ENCODE measurements at regions not wholly inside any gene's neighbourhood (a gene's known extent, or its start where the extent isn't known, plus 50 kb on each side); places are given as distances from the start of the nearest gene placed in this dataset.

GRCh38 chr11:32039149-32039548, 51.7 kb upstream of the RCN1 start:
- CTCF ChIA-PET, result no interaction called here
- Mint-ChIP-seq H3K27ac (no peak overlapping the region), H3K4me1 (ENCODE audit: low read depth) (no peaks in the 10 kb centered on the region), H3K36me3 (ENCODE audit: low read depth) (no peaks in the 10 kb centered on the region), H3K4me3 (no peak overlapping the region), H3K27me3 (ENCODE audit: low read depth) (peaks cover 17% of the 10 kb centered on the region), H3K9me3 (no peaks in the 10 kb centered on the region)
- no peak for DNase-seq
- intact Hi-C loops (cut with micrococcal nuclease), result no loop called here

GRCh38 chr11:32034680-32035079, 56.2 kb upstream of the RCN1 start:
- no peaks in the 10 kb centered on the region for H3K36me3 Mint-ChIP-seq (ENCODE audit: low read depth)
- H3K27ac Mint-ChIP-seq, result no peak overlapping the region
- CTCF ChIA-PET, result no interaction called here
- H3K4me1 Mint-ChIP-seq (ENCODE audit: low read depth), result no peaks in the 10 kb centered on the region
- H3K9me3 Mint-ChIP-seq, result no peaks in the 10 kb centered on the region
- H3K27me3 Mint-ChIP-seq (ENCODE audit: low read depth), result peaks cover 17% of the 10 kb centered on the region
- H3K4me3 Mint-ChIP-seq, result no peak overlapping the region
- DNase-seq, result no peak
- intact Hi-C loops (cut with micrococcal nuclease), result no loop called here

GRCh38 chr11:32034149-32034548, 56.7 kb upstream of the RCN1 start:
- CTCF ChIA-PET, result interaction anchor here (1.8 kb wide), 1 partner anchor 19 kb away, joined by 5 read pairs; no protein-coding TSS in a partner anchor
- H3K27ac Mint-ChIP-seq, result no peak overlapping the region
- no peaks in the 10 kb centered on the region for H3K4me1 Mint-ChIP-seq (ENCODE audit: low read depth)
- H3K27me3 Mint-ChIP-seq (ENCODE audit: low read depth), result peaks cover 13% of the 10 kb centered on the region
- DNase-seq, result no peak
- H3K36me3 Mint-ChIP-seq (ENCODE audit: low read depth), result no peaks in the 10 kb centered on the region
- H3K9me3 Mint-ChIP-seq, result no peaks in the 10 kb centered on the region
- intact Hi-C loops (cut with micrococcal nuclease), result no loop called here
- no peak overlapping the region for H3K4me3 Mint-ChIP-seq

- Mint-ChIP-seq H3K9me3 (no peaks in the 10 kb centered on the region), H3K27me3 (ENCODE audit: low read depth) (peaks cover 13% of the 10 kb centered on the region), H3K4me1 (ENCODE audit: low read depth) (no peaks in the 10 kb centered on the region), H3K27ac (no peak overlapping the region), H3K36me3 (ENCODE audit: low read depth) (no peaks in the 10 kb centered on the region), H3K4me3 (no peak overlapping the region)
- CTCF ChIA-PET, result interaction anchor here (1.8 kb wide), 1 partner anchor 20 kb away, joined by 5 read pairs; no protein-coding TSS in a partner anchor
- intact Hi-C loops (cut with micrococcal nuclease), result no loop called here
- no peak for DNase-seq
These were observed 57.4 kb upstream of the RCN1 start for GRCh38 chr11:32033491-32033890.

- no peak overlapping the region for H3K27ac Mint-ChIP-seq
- no peak overlapping the region for H3K4me3 Mint-ChIP-seq
- DNase-seq, result no peak
- intact Hi-C loops (cut with micrococcal nuclease), result no loop called here
- no peaks in the 10 kb centered on the region for H3K4me1 Mint-ChIP-seq (ENCODE audit: low read depth)
- H3K36me3 Mint-ChIP-seq (ENCODE audit: low read depth), result no peaks in the 10 kb centered on the region
- H3K9me3 Mint-ChIP-seq, result no peaks in the 10 kb centered on the region
- H3K27me3 Mint-ChIP-seq (ENCODE audit: low read depth), result peaks cover 13% of the 10 kb centered on the region
- CTCF ChIA-PET, result interaction anchor here (1.8 kb wide), 1 partner anchor 20 kb away, joined by 5 read pairs; no protein-coding TSS in a partner anchor
These were observed 57.8 kb upstream of the RCN1 start for GRCh38 chr11:32033067-32033466.

- H3K27ac Mint-ChIP-seq, result no peak overlapping the region
- CTCF ChIA-PET, result interaction anchor here (1.8 kb wide), 1 partner anchor 21 kb away, joined by 5 read pairs; no protein-coding TSS in a partner anchor
- DNase-seq, result no peak
- no peaks in the 10 kb centered on the region for H3K9me3 Mint-ChIP-seq
- H3K4me3 Mint-ChIP-seq, result no peak overlapping the region
- no peaks in the 10 kb centered on the region for H3K4me1 Mint-ChIP-seq (ENCODE audit: low read depth)
- intact Hi-C loops (cut with micrococcal nuclease), result no loop called here
- H3K27me3 Mint-ChIP-seq (ENCODE audit: low read depth), result peaks cover 13% of the 10 kb centered on the region
- no peaks in the 10 kb centered on the region for H3K36me3 Mint-ChIP-seq (ENCODE audit: low read depth)
These were observed 58.4 kb upstream of the RCN1 start for GRCh38 chr11:32032478-32032877.

- CTCF ChIA-PET, result no interaction called here
These were observed 58.8 kb upstream of the RCN1 start for GRCh38 chr11:32032052-32032451.

GRCh38 chr11:32030875-32031503, 59.9 kb upstream of the RCN1 start:
- Mint-ChIP-seq H3K27me3 (ENCODE audit: low read depth) (peaks cover 13% of the 10 kb centered on the region), H3K4me3 (no peak overlapping the region), H3K36me3 (ENCODE audit: low read depth) (no peaks in the 10 kb centered on the region), H3K9me3 (no peaks in the 10 kb centered on the region), H3K4me1 (ENCODE audit: low read depth) (no peaks in the 10 kb centered on the region), H3K27ac (no peak overlapping the region)
- no peak for DNase-seq
- CTCF ChIA-PET, result no interaction called here
- intact Hi-C loops (cut with micrococcal nuclease), result no loop called here

More at GRCh38 chr11:32032052-32032451, 58.8 kb upstream of the RCN1 start:
- H3K4me3 Mint-ChIP-seq, result no peak overlapping the region
- intact Hi-C loops (cut with micrococcal nuclease), result no loop called here
- H3K27ac Mint-ChIP-seq, result no peak overlapping the region
- no peaks in the 10 kb centered on the region for H3K4me1 Mint-ChIP-seq (ENCODE audit: low read depth)
- no peaks in the 10 kb centered on the region for H3K36me3 Mint-ChIP-seq (ENCODE audit: low read depth)
- H3K27me3 Mint-ChIP-seq (ENCODE audit: low read depth), result peaks cover 13% of the 10 kb centered on the region
- DNase-seq, result no peak
- no peaks in the 10 kb centered on the region for H3K9me3 Mint-ChIP-seq

GRCh38 chr11:32029721-32030120, 61.2 kb upstream of the RCN1 start:
- intact Hi-C loops (cut with micrococcal nuclease), result no loop called here
- CTCF ChIA-PET, result interaction anchor here (0.9 to 1.9 kb wide), 3 partner anchors 22 to 146 kb away, joined by 3 to 4 read pairs (median 4); no protein-coding TSS in a partner anchor
- H3K27me3 Mint-ChIP-seq (ENCODE audit: low read depth), result peaks cover 13% of the 10 kb centered on the region
- no peaks in the 10 kb centered on the region for H3K4me1 Mint-ChIP-seq (ENCODE audit: low read depth)
- DNase-seq, result no peak
- no peak overlapping the region for H3K27ac Mint-ChIP-seq
- H3K4me3 Mint-ChIP-seq, result no peak overlapping the region
- no peaks in the 10 kb centered on the region for H3K9me3 Mint-ChIP-seq
- no peaks in the 10 kb centered on the region for H3K36me3 Mint-ChIP-seq (ENCODE audit: low read depth)

GRCh38 chr11:32028201-32028600, 62.7 kb upstream of the RCN1 start:
- H3K9me3 Mint-ChIP-seq, result no peaks in the 10 kb centered on the region
- peaks cover 7% of the 10 kb centered on the region for H3K27me3 Mint-ChIP-seq (ENCODE audit: low read depth)
- DNase-seq, result no peak
- CTCF ChIA-PET, result interaction anchor here (1.4 to 1.9 kb wide), 3 partner anchors 21 to 148 kb away, joined by 4 to 5 read pairs (median 4); no protein-coding TSS in a partner anchor
- no peaks in the 10 kb centered on the region for H3K4me1 Mint-ChIP-seq (ENCODE audit: low read depth)
- intact Hi-C loops (cut with micrococcal nuclease), result no loop called here
- H3K4me3 Mint-ChIP-seq, result no peak overlapping the region
- H3K36me3 Mint-ChIP-seq (ENCODE audit: low read depth), result no peaks in the 10 kb centered on the region
- no peak overlapping the region for H3K27ac Mint-ChIP-seq

- intact Hi-C loops (cut with micrococcal nuclease), result no loop called here
- Mint-ChIP-seq H3K36me3 (ENCODE audit: low read depth) (no peaks in the 10 kb centered on the region), H3K4me1 (ENCODE audit: low read depth) (no peaks in the 10 kb centered on the region), H3K9me3 (no peaks in the 10 kb centered on the region), H3K27me3 (ENCODE audit: low read depth) (peaks cover 11% of the 10 kb centered on the region), H3K27ac (no peak overlapping the region), H3K4me3 (no peak overlapping the region)
- CTCF ChIA-PET, result interaction anchor here (1.4 kb wide), 1 partner anchor 149 kb away, joined by 5 read pairs; no protein-coding TSS in a partner anchor
- no peak for DNase-seq
These were observed 64.1 kb upstream of the RCN1 start for GRCh38 chr11:32026766-32027165.

- intact Hi-C loops (cut with micrococcal nuclease), result no loop called here
- H3K36me3 Mint-ChIP-seq (ENCODE audit: low read depth), result no peaks in the 10 kb centered on the region
- peaks cover 7% of the 10 kb centered on the region for H3K27me3 Mint-ChIP-seq (ENCODE audit: low read depth)
- H3K27ac Mint-ChIP-seq, result no peak overlapping the region
- H3K4me3 Mint-ChIP-seq, result no peak overlapping the region
- CTCF ChIA-PET, result interaction anchor here (1.5 kb wide), 1 partner anchor 17 kb away, joined by 5 read pairs; no protein-coding TSS in a partner anchor
- no peaks in the 10 kb centered on the region for H3K9me3 Mint-ChIP-seq
- no peaks in the 10 kb centered on the region for H3K4me1 Mint-ChIP-seq (ENCODE audit: low read depth)
- DNase-seq, result no peak
These were observed 65.9 kb upstream of the RCN1 start for GRCh38 chr11:32024948-32025347.

All from activated naive CD4-positive, alpha-beta T cell treated with anti-CD3 and anti-CD28 coated beads for 36 hours (primary cell).